DOHH2 (cell line): ENCODE measurements at regions not wholly inside any gene's neighbourhood (a gene's known extent, or its start where the extent isn't known, plus 50 kb on each side); places are given as distances from the start of the nearest gene placed in this dataset.

Experiments used
- CTCF ChIP-seq: fragments of 200-600 bp; sonication (generic); IDR thresholded peaks from one replicate; pipeline ENCODE4 v1.5.1; 2014; ENCODE audit warnings: antibody characterized with exemption, mild to moderate bottlenecking, low read depth, low read length; ENCODE audit not compliant: poor library complexity, severe bottlenecking
- EZH2phosphoT487 ChIP-seq: fragments of 200-600 bp; sonication (generic); IDR thresholded peaks from 2 replicates; pipeline ENCODE4 v1.6.1; 2017; ENCODE audit warnings: borderline replicate concordance, mild to moderate bottlenecking, antibody characterized with exemption, low read length, moderate library complexity, mixed read lengths

- TF ChIP-seq CTCF (no peak), EZH2phosphoT487 (no peak)
Measured at GRCh38 chr14:83133981-83134645, 1600.5 kb upstream of the SEL1L start.
